ENCODE measurements at regions not wholly inside any gene's neighbourhood (a gene's known extent, or its start where the extent isn't known, plus 50 kb on each side); places are given as distances from the start of the nearest gene placed in this dataset.

DNA sequence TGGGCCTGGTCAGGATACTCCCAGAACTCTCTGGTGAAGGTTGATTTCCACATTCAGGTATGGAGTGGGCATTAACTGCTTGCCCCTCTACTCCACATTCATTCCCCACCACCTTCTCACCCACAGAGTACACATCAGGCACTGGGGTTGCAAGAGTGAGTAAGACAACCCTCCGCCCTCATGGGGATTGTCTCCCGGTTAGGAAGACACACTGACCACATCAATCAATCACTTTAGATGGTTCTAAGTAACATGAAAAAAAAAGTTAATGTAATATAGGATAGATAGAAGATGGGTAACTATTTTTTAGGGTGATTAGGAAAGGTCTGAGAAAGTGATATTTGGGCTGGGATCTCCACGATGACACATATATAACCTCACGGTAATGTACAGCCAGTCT lies 116.0 kb upstream of the NEO1 start:
- TF ChIP-seq CREB1 (CRISPR knock-in tag; IDR thresholded peaks at IDR 0.05): no peak
- no peak for TF ChIP-seq TP53 (CRISPR knock-in tag; IDR thresholded peaks at IDR 0.05)
- TF ChIP-seq, protein P1, sequence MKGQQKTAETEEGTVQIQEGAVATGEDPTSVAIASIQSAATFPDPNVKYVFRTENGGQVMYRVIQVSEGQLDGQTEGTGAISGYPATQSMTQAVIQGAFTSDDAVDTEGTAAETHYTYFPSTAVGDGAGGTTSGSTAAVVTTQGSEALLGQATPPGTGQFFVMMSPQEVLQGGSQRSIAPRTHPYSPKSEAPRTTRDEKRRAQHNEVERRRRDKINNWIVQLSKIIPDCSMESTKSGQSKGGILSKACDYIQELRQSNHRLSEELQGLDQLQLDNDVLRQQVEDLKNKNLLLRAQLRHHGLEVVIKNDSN (CRISPR knock-in tag; IDR thresholded peaks at IDR 0.05): no peak
- TF ChIP-seq, protein P2, sequence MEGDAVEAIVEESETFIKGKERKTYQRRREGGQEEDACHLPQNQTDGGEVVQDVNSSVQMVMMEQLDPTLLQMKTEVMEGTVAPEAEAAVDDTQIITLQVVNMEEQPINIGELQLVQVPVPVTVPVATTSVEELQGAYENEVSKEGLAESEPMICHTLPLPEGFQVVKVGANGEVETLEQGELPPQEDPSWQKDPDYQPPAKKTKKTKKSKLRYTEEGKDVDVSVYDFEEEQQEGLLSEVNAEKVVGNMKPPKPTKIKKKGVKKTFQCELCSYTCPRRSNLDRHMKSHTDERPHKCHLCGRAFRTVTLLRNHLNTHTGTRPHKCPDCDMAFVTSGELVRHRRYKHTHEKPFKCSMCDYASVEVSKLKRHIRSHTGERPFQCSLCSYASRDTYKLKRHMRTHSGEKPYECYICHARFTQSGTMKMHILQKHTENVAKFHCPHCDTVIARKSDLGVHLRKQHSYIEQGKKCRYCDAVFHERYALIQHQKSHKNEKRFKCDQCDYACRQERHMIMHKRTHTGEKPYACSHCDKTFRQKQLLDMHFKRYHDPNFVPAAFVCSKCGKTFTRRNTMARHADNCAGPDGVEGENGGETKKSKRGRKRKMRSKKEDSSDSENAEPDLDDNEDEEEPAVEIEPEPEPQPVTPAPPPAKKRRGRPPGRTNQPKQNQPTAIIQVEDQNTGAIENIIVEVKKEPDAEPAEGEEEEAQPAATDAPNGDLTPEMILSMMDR (IDR thresholded peaks at IDR 0.05): no peak
- TF ChIP-seq ZNF263 (CRISPR knock-in tag; IDR thresholded peaks at IDR 0.05; ENCODE audit: low read depth): no peak
- TF ChIP-seq, protein P3, sequence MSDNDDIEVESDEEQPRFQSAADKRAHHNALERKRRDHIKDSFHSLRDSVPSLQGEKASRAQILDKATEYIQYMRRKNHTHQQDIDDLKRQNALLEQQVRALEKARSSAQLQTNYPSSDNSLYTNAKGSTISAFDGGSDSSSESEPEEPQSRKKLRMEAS (CRISPR knock-in tag; IDR thresholded peaks at IDR 0.05): no peak
- no peak for TF ChIP-seq TEAD1 (CRISPR knock-in tag; IDR thresholded peaks at IDR 0.05)
- TF ChIP-seq MYBL2 (CRISPR knock-in tag; IDR thresholded peaks at IDR 0.05): no peak
- no peak for TF ChIP-seq IRF2 (CRISPR knock-in tag; IDR thresholded peaks at IDR 0.05; ENCODE audit: borderline replicate concordance, low read depth)
- TF ChIP-seq, protein P4, sequence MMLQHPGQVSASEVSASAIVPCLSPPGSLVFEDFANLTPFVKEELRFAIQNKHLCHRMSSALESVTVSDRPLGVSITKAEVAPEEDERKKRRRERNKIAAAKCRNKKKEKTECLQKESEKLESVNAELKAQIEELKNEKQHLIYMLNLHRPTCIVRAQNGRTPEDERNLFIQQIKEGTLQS (CRISPR knock-in tag; conservative IDR thresholded peaks at IDR 0.05): no peak
